HEK293T (cell line): ENCODE measurements at regions not wholly inside any gene's neighbourhood (a gene's known extent, or its start where the extent isn't known, plus 50 kb on each side); places are given as distances from the start of the nearest gene placed in this dataset.

ENCODE experiments used
- ARNT ChIP-seq: fragments of 450-650 bp; IDR thresholded peaks from 2 replicates; pipeline ENCODE4 v1.6.1; 2017; ENCODE audit warnings: mild to moderate bottlenecking
- BHLHE40 ChIP-seq: fragments of 450-650 bp; IDR thresholded peaks from 2 replicates; pipeline ENCODE4 v1.6.1; 2016; ENCODE audit warnings: mild to moderate bottlenecking, moderate library complexity, borderline replicate concordance
- FOXM1 ChIP-seq: fragments of 450-650 bp; IDR thresholded peaks from 2 replicates; pipeline ENCODE4 v1.6.1; 2017; ENCODE audit warnings: mild to moderate bottlenecking, borderline replicate concordance
- L3MBTL2 ChIP-seq: fragments of 450-650 bp; conservative IDR thresholded peaks from 2 replicates; pipeline ENCODE4 v1.6.1; 2016; ENCODE audit warnings: mild to moderate bottlenecking
- PKNOX1 ChIP-seq: fragments of 450-650 bp; IDR thresholded peaks from 2 replicates; pipeline ENCODE4 v1.6.1; 2016
- ZNF384 ChIP-seq: fragments of 450-650 bp; IDR thresholded peaks from 2 replicates; pipeline ENCODE4 v1.6.1; 2016

GRCh38 chr3:107201146-107201545 is 176.1 kb upstream of the CCDC54 start:
- TF ChIP-seq ARNT (no peak), FOXM1 (no peak), BHLHE40 (no peak), PKNOX1 (no peak), L3MBTL2 (no peak), ZNF384 (no peak)
